Vagina (tissue), 2 donors: ENCODE measurements at regions not wholly inside any gene's neighbourhood (a gene's known extent, or its start where the extent isn't known, plus 50 kb on each side); places are given as distances from the start of the nearest gene placed in this dataset.

ENCODE experiments used
- POLR2A ChIP-seq, 2 donors: fragments of 450-650 bp; IDR thresholded peaks; one replicate each; pipeline ENCODE4 v1.6.1; 2017; ENCODE audit warnings: antibody characterized with exemption in 2 of 2, mild to moderate bottlenecking in 2 of 2, moderate library complexity in 2 of 2
- POLR2AphosphoS5 ChIP-seq, 2 donors: sonication (generic); formaldehyde crosslinking; IDR thresholded peaks; one replicate each; pipeline ENCODE4 v1.9.0; 2017; ENCODE audit warnings: antibody characterized with exemption in 2 of 2, mild to moderate bottlenecking in 2 of 2, low read depth in 1 of 2; ENCODE audit not compliant: insufficient read depth in 1 of 2
- TF ChIP-seq, protein P1 (sequence below), 3 experiments: fragments of 450-650 bp in 2 of 3; fragments of 200-600 bp in 1 of 3; sonication (generic) in 1 of 3; IDR thresholded peaks; one replicate each; pipeline ENCODE4 v1.5.1; 2017 to 2019; ENCODE audit warnings: antibody characterized with exemption in 3 of 3, mild to moderate bottlenecking in 2 of 3, moderate library complexity in 2 of 3

- TF ChIP-seq, protein P1, sequence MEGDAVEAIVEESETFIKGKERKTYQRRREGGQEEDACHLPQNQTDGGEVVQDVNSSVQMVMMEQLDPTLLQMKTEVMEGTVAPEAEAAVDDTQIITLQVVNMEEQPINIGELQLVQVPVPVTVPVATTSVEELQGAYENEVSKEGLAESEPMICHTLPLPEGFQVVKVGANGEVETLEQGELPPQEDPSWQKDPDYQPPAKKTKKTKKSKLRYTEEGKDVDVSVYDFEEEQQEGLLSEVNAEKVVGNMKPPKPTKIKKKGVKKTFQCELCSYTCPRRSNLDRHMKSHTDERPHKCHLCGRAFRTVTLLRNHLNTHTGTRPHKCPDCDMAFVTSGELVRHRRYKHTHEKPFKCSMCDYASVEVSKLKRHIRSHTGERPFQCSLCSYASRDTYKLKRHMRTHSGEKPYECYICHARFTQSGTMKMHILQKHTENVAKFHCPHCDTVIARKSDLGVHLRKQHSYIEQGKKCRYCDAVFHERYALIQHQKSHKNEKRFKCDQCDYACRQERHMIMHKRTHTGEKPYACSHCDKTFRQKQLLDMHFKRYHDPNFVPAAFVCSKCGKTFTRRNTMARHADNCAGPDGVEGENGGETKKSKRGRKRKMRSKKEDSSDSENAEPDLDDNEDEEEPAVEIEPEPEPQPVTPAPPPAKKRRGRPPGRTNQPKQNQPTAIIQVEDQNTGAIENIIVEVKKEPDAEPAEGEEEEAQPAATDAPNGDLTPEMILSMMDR (IDR thresholded peaks at IDR 0.05) = no peak
- TF ChIP-seq POLR2A (IDR thresholded peaks at IDR 0.05) (no peak), POLR2AphosphoS5 (IDR thresholded peaks at IDR 0.05; ENCODE audit: insufficient read depth in 1 of 2, low read depth in 1 of 2) (no peak)
Observed at GRCh38 chr9:31336841-31337240, 1047.6 kb upstream of the ACO1 start.
